ENCODE measurements at regions not wholly inside any gene's neighbourhood (a gene's known extent, or its start where the extent isn't known, plus 50 kb on each side); places are given as distances from the start of the nearest gene placed in this dataset.
A peak's percentile ranks its signal among the peaks of the same experiment; 100 is the strongest.

GRCh38 chr12:25352083-25352918 is 101.6 kb upstream of the KRAS start (continued):
- no peak for TF ChIP-seq NFYA (IDR thresholded peaks at IDR 0.05; ENCODE audit: borderline replicate concordance, low read depth, low read length)
- no peak for TF ChIP-seq TCF3 (IDR thresholded peaks at IDR 0.05; ENCODE audit: borderline replicate concordance, insufficient read depth, low read depth, low read length)
- TF ChIP-seq BCL3 (IDR thresholded peaks at IDR 0.05; ENCODE audit: borderline replicate concordance, insufficient read depth, low read depth, low read length, poor library complexity, severe bottlenecking), result no peak
- TF ChIP-seq CUX1 (IDR thresholded peaks at IDR 0.05; ENCODE audit: insufficient replicate concordance, low read depth, low read length), result no peak
- TF ChIP-seq SPI1 (IDR thresholded peaks at IDR 0.05; ENCODE audit: borderline replicate concordance, insufficient read depth, low read depth, low read length), result no peak
- no peak for TF ChIP-seq RCOR1 (conservative IDR thresholded peaks at IDR 0.05; ENCODE audit: low read depth, low read length)
- no peak for TF ChIP-seq SREBF1 (IDR thresholded peaks at IDR 0.05; ENCODE audit: low read length)
- no peak for TF ChIP-seq SP1 (IDR thresholded peaks at IDR 0.05; ENCODE audit: low read depth, low read length)
- TF ChIP-seq CREM (IDR thresholded peaks at IDR 0.05; ENCODE audit: low read depth), result no peak
- TF ChIP-seq ZZZ3 (IDR thresholded peaks at IDR 0.05; ENCODE audit: control insufficient read depth, insufficient read length, low read depth), result no peak
- no peak for TF ChIP-seq TCF12 (IDR thresholded peaks at IDR 0.05; ENCODE audit: low read depth, low read length)
- TF ChIP-seq ZBTB11 (CRISPR knock-in tag; IDR thresholded peaks at IDR 0.05), result no peak
- no peak for TF ChIP-seq HDAC2 (IDR thresholded peaks at IDR 0.05)
- no peak for TF ChIP-seq CREB1 (IDR thresholded peaks at IDR 0.05; ENCODE audit: low read depth)
- no peak for TF ChIP-seq YBX1 (IDR thresholded peaks at IDR 0.05)
- TF ChIP-seq IKZF2 (IDR thresholded peaks at IDR 0.05), result peak; percentile 43 to 44; a peak in 1 of 4 replicates
- no peak for TF ChIP-seq NR2F1 (conservative IDR thresholded peaks at IDR 0.05)
- no peak for TF ChIP-seq KAT2A (conservative IDR thresholded peaks at IDR 0.05; ENCODE audit: control insufficient read depth, low read depth, low read length)
- TF ChIP-seq CHD1 (IDR thresholded peaks at IDR 0.05; ENCODE audit: low read depth, low read length), result no peak
- no peak for TF ChIP-seq RAD21 (IDR thresholded peaks at IDR 0.05; ENCODE audit: insufficient read depth, low read depth, low read length)
- TF ChIP-seq POU2F2 (IDR thresholded peaks at IDR 0.05; ENCODE audit: borderline replicate concordance, low read depth, low read length), result no peak; the same call in 2 of the 3 replicates
- TF ChIP-seq TAF1 (IDR thresholded peaks at IDR 0.05; ENCODE audit: borderline replicate concordance, low read depth, low read length), result no peak
